HUES48 (cell line): ENCODE measurements at regions not wholly inside any gene's neighbourhood (a gene's known extent, or its start where the extent isn't known, plus 50 kb on each side); places are given as distances from the start of the nearest gene placed in this dataset.

ENCODE experiments used
- H3K27ac ChIP-seq: one replicate; pipeline ENCODE4 v1.7.0; 2013; ENCODE audit warnings: low read depth, low read length, inconsistent platforms
- H3K27me3 ChIP-seq: 2 replicates; pipeline ENCODE4 v1.6.1; 2013; ENCODE audit warnings: mild to moderate bottlenecking, low read length; ENCODE audit not compliant: control insufficient read depth, insufficient read depth
- H3K36me3 ChIP-seq: 2 replicates; pipeline ENCODE4 v1.6.1; 2013; ENCODE audit warnings: low read length; ENCODE audit not compliant: control insufficient read depth, insufficient read depth
- H3K4me1 ChIP-seq: 2 replicates; pipeline ENCODE4 v1.6.1; 2013; ENCODE audit warnings: mild to moderate bottlenecking, low read length; ENCODE audit not compliant: control insufficient read depth, insufficient read depth
- H3K4me3 ChIP-seq: 2 replicates; pipeline ENCODE4 v1.5.1; 2013; ENCODE audit warnings: mild to moderate bottlenecking, low read depth, low read length
- H3K9ac ChIP-seq: 2 replicates; pipeline ENCODE4 v1.6.1; 2013; ENCODE audit warnings: mild to moderate bottlenecking, low read depth, low read length, moderate library complexity
- H3K9me3 ChIP-seq: 2 replicates; pipeline ENCODE4 v1.6.1; 2013; ENCODE audit warnings: low read length; ENCODE audit not compliant: control insufficient read depth, insufficient read depth

DNA sequence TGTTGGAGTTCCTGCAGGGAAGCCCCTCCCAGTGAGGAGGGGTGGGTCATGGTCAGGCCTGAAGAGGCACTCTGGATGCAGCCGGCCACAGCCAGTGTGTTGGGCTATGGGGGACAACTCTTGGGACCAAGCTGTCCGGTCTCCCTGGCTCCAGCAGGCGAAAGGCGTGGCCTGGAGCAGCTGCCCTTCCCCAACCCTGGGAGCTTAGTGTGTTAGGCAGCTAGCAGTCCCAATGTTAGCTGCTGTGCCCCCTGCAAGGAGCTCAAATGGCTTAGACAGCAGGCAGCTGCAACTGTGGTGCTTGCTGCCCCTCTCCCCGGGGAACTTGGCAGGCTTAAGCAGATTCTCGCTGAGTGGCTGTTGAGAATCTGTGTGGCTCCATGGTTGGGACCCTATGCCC, 67.5 kb upstream of the ACTBL2 start:
- Histone ChIP-seq H3K27ac (no peak overlapping the region), H3K36me3 (no peaks in the 10 kb centered on the region), H3K9ac (no peak overlapping the region), H3K9me3 (no peaks in the 10 kb centered on the region), H3K4me1 (peaks cover 11% of the 10 kb centered on the region; the same call in 1 of the 2 replicates), H3K4me3 (no peak overlapping the region), H3K27me3 (no peaks in the 10 kb centered on the region)

- Histone ChIP-seq H3K27ac (no peak overlapping the region), H3K36me3 (no peaks in the 10 kb centered on the region), H3K27me3 (no peaks in the 10 kb centered on the region), H3K4me3 (no peak overlapping the region), H3K4me1 (peaks cover 11% of the 10 kb centered on the region; the same call in 1 of the 2 replicates), H3K9ac (no peak overlapping the region), H3K9me3 (no peaks in the 10 kb centered on the region)
Observed at GRCh38 chr5:57549566-57549965, 67.0 kb upstream of the ACTBL2 start.

- H3K9me3 ChIP-seq = no peaks in the 10 kb centered on the region
- no peaks in the 10 kb centered on the region for H3K36me3 ChIP-seq
- no peak overlapping the region for H3K27ac ChIP-seq
- H3K27me3 ChIP-seq = no peaks in the 10 kb centered on the region
- H3K9ac ChIP-seq = no peak overlapping the region
- no peak overlapping the region for H3K4me3 ChIP-seq
- H3K4me1 ChIP-seq = no peaks in the 10 kb centered on the region
Observed at GRCh38 chr5:57540823-57541222, 58.2 kb upstream of the ACTBL2 start.

GRCh38 chr5:57539281-57539701, 56.7 kb upstream of the ACTBL2 start:
- Histone ChIP-seq H3K36me3 (no peaks in the 10 kb centered on the region), H3K27me3 (no peaks in the 10 kb centered on the region), H3K4me3 (no peak overlapping the region), H3K27ac (no peak overlapping the region), H3K9ac (no peak overlapping the region), H3K4me1 (no peaks in the 10 kb centered on the region), H3K9me3 (no peaks in the 10 kb centered on the region)

DNA sequence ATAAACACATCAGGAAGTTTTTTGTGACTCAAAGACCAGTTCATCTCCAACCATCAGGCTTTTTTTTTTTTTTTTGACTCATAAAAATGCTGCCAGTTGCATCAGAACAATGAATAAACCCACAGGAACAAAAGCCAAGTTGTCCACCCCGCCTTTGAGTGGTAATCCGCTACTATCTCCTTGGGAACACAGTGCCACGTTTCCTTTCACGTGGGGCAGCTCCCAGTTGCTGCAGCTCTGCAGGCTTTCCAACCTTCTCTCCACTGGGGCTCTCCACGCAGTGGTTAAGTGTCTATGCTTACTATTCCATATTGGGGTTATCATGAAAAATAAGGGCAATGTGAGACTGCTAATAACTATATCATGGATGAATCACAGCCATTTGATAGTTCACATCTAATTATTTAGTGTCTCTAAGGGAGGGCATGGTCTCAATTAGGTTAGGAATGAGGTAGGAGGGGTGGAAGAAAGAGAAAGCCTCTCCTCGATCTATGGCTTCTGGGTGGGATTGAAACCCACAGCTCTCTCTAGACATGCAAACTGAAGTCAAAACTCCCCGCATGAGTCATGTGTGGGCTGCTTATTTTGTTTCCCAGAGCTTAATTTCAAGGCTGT, 55.8 kb upstream of the ACTBL2 start:
- H3K36me3 ChIP-seq = no peaks in the 10 kb centered on the region
- H3K9ac ChIP-seq = no peak overlapping the region
- H3K27ac ChIP-seq = no peak overlapping the region
- no peaks in the 10 kb centered on the region for H3K9me3 ChIP-seq
- no peak overlapping the region for H3K4me3 ChIP-seq
- no peaks in the 10 kb centered on the region for H3K4me1 ChIP-seq
- no peaks in the 10 kb centered on the region for H3K27me3 ChIP-seq

DNA sequence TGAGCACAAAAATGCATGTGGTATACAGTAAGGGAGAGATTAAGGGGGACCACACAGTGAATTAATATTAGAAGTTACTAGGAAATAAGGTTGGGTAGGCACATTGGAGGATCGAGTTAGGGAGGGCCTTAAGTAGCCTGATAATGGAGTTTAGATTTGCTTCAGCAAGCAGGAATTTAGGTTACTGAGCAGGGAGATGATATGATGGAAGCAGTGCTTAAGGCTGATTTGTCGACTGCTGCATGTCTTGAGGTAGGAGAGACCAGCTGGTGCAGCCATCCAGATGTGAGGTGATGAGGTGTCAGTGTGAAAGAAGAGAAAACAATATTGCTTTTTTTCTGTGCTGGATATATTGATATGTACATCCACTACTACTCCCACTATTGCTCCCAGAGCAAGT, 55.2 kb upstream of the ACTBL2 start:
- Histone ChIP-seq H3K4me1 (no peaks in the 10 kb centered on the region), H3K27ac (no peak overlapping the region)

GRCh38 chr5:57532513-57533497, 50.2 kb upstream of the ACTBL2 start:
- no peaks in the 10 kb centered on the region for H3K27me3 ChIP-seq
- no peaks in the 10 kb centered on the region for H3K4me1 ChIP-seq
- H3K9me3 ChIP-seq = no peaks in the 10 kb centered on the region
- no peak overlapping the region for H3K27ac ChIP-seq
- no peaks in the 10 kb centered on the region for H3K36me3 ChIP-seq
- no peak overlapping the region for H3K4me3 ChIP-seq
- no peak overlapping the region for H3K9ac ChIP-seq

More for the DNA sequence above, 55.2 kb upstream of the ACTBL2 start:
- no peak overlapping the region for H3K9ac ChIP-seq
- H3K4me3 ChIP-seq = no peak overlapping the region
- H3K9me3 ChIP-seq = no peaks in the 10 kb centered on the region
- no peaks in the 10 kb centered on the region for H3K27me3 ChIP-seq
- no peaks in the 10 kb centered on the region for H3K36me3 ChIP-seq
